Upper lobe of left lung (tissue), 4 donors: ENCODE measurements at regions not wholly inside any gene's neighbourhood (a gene's known extent, or its start where the extent isn't known, plus 50 kb on each side); places are given as distances from the start of the nearest gene placed in this dataset.

Experiments used
- CTCF ChIP-seq, 6 experiments: fragments of 450-650 bp in 4 of 6; fragments of 200-600 bp in 2 of 6; sonication (generic) in 2 of 6; IDR thresholded peaks; one replicate each; pipeline ENCODE4 v1.5.1; 2016 to 2019; ENCODE audit warnings: antibody characterized with exemption in 6 of 6
- POLR2A ChIP-seq, 4 donors: fragments of 450-650 bp; IDR thresholded peaks; one replicate each; pipeline ENCODE4 v1.5.1; 2016 to 2017; ENCODE audit warnings: antibody characterized with exemption in 4 of 4, mild to moderate bottlenecking in 2 of 4

DNA sequence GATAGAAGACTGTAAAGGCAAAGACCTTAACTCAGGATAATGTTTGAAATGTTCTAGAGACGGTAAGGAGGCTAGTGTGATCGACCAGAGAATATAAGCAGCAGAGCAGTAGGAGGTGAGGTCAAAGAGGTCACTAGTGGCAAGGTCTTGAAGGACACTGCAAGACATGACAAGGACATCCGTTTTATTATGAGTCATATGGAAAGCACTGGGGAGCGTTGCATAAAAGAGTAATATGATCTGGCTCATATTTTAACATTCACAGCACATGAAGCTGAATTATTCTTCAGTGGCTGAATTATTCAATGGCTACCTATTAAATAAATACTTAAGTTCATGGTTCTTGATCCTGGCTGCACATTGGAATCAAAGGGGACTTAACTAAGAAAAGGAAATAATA is 123.7 kb downstream of the SOX9 start:
- TF ChIP-seq CTCF (IDR thresholded peaks at IDR 0.05) (no peak), POLR2A (IDR thresholded peaks at IDR 0.05) (no peak)
